Peyer's patch (tissue), 4 donors: ENCODE measurements at regions not wholly inside any gene's neighbourhood (a gene's known extent, or its start where the extent isn't known, plus 50 kb on each side); places are given as distances from the start of the nearest gene placed in this dataset.

Experiments used
- DNase-seq, 3 donors: peaks; one replicate each; pipeline ENCODE4 v3.0.0-alpha.2; 2017 to 2019
- H3K27ac ChIP-seq, 4 donors: fragments of 200-600 bp; sonication (generic); one replicate each; pipeline ENCODE4 v1.5.1; 2016 to 2019
- H3K27me3 ChIP-seq, 2 donors: fragments of 200-600 bp; sonication (generic); one replicate each; pipeline ENCODE4 v1.5.1; 2019
- H3K36me3 ChIP-seq, 3 donors: fragments of 200-600 bp; sonication (generic); one replicate each; pipeline ENCODE4 v1.5.1; 2016 to 2019
- H3K4me1 ChIP-seq, 4 donors: fragments of 200-600 bp; sonication (generic); one replicate each; pipeline ENCODE4 v1.5.1; 2016 to 2019
- H3K4me3 ChIP-seq, 4 donors: fragments of 200-600 bp; sonication (generic); 1 replicate in 3 of 4; 2 replicates in 1 of 4; pipeline ENCODE4 v1.5.1; 2016 to 2019; ENCODE audit warnings: mild to moderate bottlenecking in 1 of 4
- H3K9me3 ChIP-seq, 4 donors: fragments of 200-600 bp; sonication (generic); one replicate each; pipeline ENCODE4 v1.5.1; 2016 to 2019; ENCODE audit warnings: mild to moderate bottlenecking in 1 of 4
- CTCF ChIP-seq, 6 experiments: fragments of 450-650 bp in 4 of 6; fragments of 200-600 bp in 2 of 6; sonication (generic) in 1 of 6; IDR thresholded peaks; one replicate each; pipeline ENCODE4 v1.5.1; 2017 to 2019; ENCODE audit warnings: antibody characterized with exemption in 6 of 6, mild to moderate bottlenecking in 3 of 6, moderate library complexity in 1 of 6
- POLR2A ChIP-seq, 2 donors: fragments of 450-650 bp; IDR thresholded peaks; one replicate each; pipeline ENCODE4 v1.5.1; 2017; ENCODE audit warnings: antibody characterized with exemption in 2 of 2, mild to moderate bottlenecking in 2 of 2, moderate library complexity in 2 of 2

GRCh38 chr6:147811913-147812629, 303.6 kb downstream of the SAMD5 start:
- Histone ChIP-seq H3K4me1 (no peaks in the 10 kb centered on the region), H3K27ac (no peak overlapping the region), H3K4me3 (no peak overlapping the region), H3K27me3 (no peaks in the 10 kb centered on the region), H3K36me3 (no peaks in the 10 kb centered on the region), H3K9me3 (no peaks in the 10 kb centered on the region)
- no peak for DNase-seq
- no peak for TF ChIP-seq CTCF (IDR thresholded peaks at IDR 0.05)
- no peak for TF ChIP-seq POLR2A (IDR thresholded peaks at IDR 0.05)

- no peaks in the 10 kb centered on the region for H3K27me3 ChIP-seq
- no peaks in the 10 kb centered on the region for H3K9me3 ChIP-seq
- H3K36me3 ChIP-seq: no peaks in the 10 kb centered on the region
- H3K27ac ChIP-seq: no peak overlapping the region
- no peak overlapping the region for H3K4me3 ChIP-seq
- no peak for DNase-seq
- TF ChIP-seq CTCF (IDR thresholded peaks at IDR 0.05) (no peak), POLR2A (IDR thresholded peaks at IDR 0.05) (no peak)
- no peaks in the 10 kb centered on the region for H3K4me1 ChIP-seq
These were observed 308.7 kb downstream of the SAMD5 start for GRCh38 chr6:147817042-147817689.

- Histone ChIP-seq H3K36me3 (no peaks in the 10 kb centered on the region), H3K27me3 (no peaks in the 10 kb centered on the region), H3K4me3 (no peak overlapping the region), H3K4me1 (no peaks in the 10 kb centered on the region), H3K9me3 (no peaks in the 10 kb centered on the region), H3K27ac (no peak overlapping the region)
- no peak for TF ChIP-seq CTCF (IDR thresholded peaks at IDR 0.05)
- no peak for TF ChIP-seq POLR2A (IDR thresholded peaks at IDR 0.05)
- DNase-seq: no peak
These were observed 312.0 kb downstream of the SAMD5 start for GRCh38 chr6:147820520-147820919.

- no peaks in the 10 kb centered on the region for H3K9me3 ChIP-seq
- TF ChIP-seq CTCF (IDR thresholded peaks at IDR 0.05): no peak
- no peak for DNase-seq
- no peaks in the 10 kb centered on the region for H3K27me3 ChIP-seq
- no peak overlapping the region for H3K27ac ChIP-seq
- no peaks in the 10 kb centered on the region for H3K36me3 ChIP-seq
- no peak overlapping the region for H3K4me3 ChIP-seq
- no peaks in the 10 kb centered on the region for H3K4me1 ChIP-seq
These were observed 312.9 kb downstream of the SAMD5 start for GRCh38 chr6:147821295-147821897.

- TF ChIP-seq CTCF (IDR thresholded peaks at IDR 0.05) (no peak), POLR2A (IDR thresholded peaks at IDR 0.05) (no peak)
- Histone ChIP-seq H3K27me3 (no peaks in the 10 kb centered on the region), H3K4me1 (no peaks in the 10 kb centered on the region), H3K9me3 (no peaks in the 10 kb centered on the region), H3K4me3 (no peak overlapping the region), H3K36me3 (no peaks in the 10 kb centered on the region), H3K27ac (no peak overlapping the region)
- DNase-seq: no peak
These were observed 315.4 kb downstream of the SAMD5 start for GRCh38 chr6:147823936-147824335.
